ENCODE measurements at regions not wholly inside any gene's neighbourhood (a gene's known extent, or its start where the extent isn't known, plus 50 kb on each side); places are given as distances from the start of the nearest gene placed in this dataset.

DNA sequence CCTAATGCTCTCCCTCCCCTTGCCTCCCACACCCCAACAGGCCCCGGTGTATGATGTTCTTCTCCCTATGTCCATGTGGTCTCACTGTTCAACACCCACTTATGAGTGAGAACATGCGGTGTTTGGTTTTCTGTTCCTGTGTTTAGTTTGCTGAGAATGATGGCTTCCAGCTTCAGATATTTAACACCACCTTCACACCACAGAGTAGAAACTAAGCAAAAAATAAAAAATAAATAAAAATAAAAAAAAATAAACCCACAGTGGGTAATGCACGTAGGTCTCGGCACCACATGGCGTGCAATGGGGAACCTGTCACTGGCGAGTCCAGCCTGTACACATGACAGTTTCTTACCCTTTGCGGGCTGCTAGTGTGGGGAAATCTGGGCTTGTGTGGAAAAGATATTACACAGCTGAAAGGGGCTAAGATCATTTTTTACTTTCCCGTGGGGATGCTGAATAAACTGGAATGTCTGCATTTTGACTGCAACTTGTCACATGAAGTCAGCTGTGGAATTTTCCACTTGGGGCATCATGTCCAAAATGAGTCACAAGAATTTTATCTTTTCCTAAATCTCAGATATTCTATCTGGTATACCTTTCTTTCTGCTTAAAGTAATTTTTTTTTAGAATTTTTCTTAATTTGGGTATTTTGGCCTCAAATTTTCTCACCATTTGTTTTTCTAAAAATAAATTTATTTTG lies 170.5 kb downstream of the IRS2 start:
- TF ChIP-seq, protein P1, sequence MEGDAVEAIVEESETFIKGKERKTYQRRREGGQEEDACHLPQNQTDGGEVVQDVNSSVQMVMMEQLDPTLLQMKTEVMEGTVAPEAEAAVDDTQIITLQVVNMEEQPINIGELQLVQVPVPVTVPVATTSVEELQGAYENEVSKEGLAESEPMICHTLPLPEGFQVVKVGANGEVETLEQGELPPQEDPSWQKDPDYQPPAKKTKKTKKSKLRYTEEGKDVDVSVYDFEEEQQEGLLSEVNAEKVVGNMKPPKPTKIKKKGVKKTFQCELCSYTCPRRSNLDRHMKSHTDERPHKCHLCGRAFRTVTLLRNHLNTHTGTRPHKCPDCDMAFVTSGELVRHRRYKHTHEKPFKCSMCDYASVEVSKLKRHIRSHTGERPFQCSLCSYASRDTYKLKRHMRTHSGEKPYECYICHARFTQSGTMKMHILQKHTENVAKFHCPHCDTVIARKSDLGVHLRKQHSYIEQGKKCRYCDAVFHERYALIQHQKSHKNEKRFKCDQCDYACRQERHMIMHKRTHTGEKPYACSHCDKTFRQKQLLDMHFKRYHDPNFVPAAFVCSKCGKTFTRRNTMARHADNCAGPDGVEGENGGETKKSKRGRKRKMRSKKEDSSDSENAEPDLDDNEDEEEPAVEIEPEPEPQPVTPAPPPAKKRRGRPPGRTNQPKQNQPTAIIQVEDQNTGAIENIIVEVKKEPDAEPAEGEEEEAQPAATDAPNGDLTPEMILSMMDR (conservative IDR thresholded peaks at IDR 0.05): no peak
- no peak for TF ChIP-seq ZFX (IDR thresholded peaks at IDR 0.05)
- H3K27ac ChIP-seq: no peak overlapping the region

DNA sequence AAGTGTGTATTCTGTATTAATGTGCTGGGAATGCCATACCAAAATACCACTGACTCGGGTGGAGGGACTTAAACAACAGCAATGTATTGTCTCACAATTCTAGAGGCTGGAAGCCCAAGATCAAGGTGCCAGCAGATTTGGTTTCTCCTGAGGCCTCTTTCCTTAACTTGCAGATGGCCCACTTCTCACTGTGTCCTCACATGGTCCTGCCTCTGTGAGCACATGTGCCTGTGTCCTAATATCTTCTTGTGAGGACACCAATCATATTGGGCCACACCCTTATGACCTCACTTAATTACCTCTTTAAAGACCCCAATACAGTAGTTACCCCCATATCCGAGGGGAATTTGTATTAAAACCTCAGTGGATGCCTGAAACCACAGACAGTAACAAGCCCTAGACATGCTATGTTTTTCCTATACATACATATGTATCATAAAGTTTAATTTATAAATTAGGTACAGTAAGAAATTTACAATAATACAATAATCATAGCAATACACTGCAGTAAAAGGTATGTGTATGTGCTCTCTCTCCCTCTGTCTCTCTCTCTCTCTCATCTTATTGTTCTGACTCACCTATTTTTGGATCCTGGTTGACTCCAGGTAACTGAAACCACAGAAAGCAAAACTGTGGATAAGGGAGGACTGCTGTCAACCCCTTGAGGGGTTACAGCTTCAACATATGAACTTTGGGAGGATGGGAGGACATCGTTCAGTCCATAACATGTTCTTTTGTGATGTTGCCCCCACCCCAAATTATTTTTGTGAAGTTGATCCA lies 174.3 kb downstream of the IRS2 start:
- no peak for TF ChIP-seq ZFX (IDR thresholded peaks at IDR 0.05)
- TF ChIP-seq, protein P1 (conservative IDR thresholded peaks at IDR 0.05): no peak
- no peak overlapping the region for H3K27ac ChIP-seq

DNA sequence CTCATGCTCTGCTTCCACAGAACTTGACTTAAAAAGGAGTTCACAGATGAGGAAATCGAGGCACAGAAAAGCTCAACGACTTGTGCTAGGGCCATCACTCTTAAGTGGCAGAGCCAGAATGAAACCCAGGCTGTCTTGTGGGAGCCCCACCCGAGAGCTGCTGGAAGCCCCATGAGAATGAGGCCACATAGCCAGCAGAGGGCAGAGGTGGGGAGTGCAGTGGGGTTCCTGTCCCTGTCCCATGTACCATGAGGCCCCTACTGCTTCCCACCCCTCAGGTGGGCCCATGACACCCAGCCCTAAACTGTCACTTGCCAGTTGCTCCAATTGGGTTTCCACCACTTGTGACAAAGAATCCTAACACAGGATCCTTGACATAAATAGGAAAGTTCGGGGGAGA lies 175.9 kb downstream of the IRS2 start:
- no peak for TF ChIP-seq ZFX (IDR thresholded peaks at IDR 0.05)
- TF ChIP-seq, protein P1 (conservative IDR thresholded peaks at IDR 0.05): peak; percentile 26
- no peak overlapping the region for H3K27ac ChIP-seq

DNA sequence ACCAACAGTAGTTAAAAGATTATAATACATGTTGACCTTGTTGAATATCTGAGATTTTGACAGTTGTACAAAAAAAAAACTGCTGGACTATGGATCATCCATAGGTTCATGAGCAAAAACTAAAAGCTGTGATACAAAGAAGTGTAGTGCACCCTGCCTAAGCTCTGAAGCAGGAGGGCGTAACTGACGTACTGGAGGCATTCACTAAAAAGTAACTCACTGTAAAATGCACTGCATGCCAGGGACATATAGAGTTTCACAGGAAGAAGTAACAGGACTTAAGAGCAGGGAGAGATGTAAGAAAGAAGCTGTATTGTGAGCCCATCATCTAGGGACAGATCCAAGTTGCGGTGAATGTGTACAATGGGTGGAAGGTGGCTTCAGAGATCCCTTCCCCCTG lies 177.9 kb downstream of the IRS2 start:
- H3K27ac ChIP-seq: no peak overlapping the region
- TF ChIP-seq, protein P1 (conservative IDR thresholded peaks at IDR 0.05): no peak
- TF ChIP-seq ZFX (IDR thresholded peaks at IDR 0.05): no peak

DNA sequence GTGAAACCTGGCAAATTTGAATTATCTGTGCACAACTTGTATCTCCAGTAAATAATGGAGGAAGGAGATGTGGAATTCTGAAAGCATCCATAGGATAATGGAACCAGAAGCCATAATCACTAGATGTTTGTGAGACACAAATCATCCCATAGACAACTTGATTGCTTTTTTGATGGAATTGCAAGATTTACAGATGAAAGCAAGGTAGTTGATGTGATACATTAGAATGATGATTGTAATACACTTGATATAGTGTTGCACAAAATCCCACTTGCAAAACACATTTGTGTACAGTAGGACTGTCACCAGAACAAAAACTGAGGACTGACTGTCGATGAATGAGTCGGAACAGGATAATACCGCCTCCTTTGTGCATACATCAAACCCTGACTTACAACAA lies 178.3 kb downstream of the IRS2 start:
- H3K27ac ChIP-seq: no peak overlapping the region
- TF ChIP-seq, protein P1 (conservative IDR thresholded peaks at IDR 0.05): no peak
- TF ChIP-seq ZFX (IDR thresholded peaks at IDR 0.05): no peak

DNA sequence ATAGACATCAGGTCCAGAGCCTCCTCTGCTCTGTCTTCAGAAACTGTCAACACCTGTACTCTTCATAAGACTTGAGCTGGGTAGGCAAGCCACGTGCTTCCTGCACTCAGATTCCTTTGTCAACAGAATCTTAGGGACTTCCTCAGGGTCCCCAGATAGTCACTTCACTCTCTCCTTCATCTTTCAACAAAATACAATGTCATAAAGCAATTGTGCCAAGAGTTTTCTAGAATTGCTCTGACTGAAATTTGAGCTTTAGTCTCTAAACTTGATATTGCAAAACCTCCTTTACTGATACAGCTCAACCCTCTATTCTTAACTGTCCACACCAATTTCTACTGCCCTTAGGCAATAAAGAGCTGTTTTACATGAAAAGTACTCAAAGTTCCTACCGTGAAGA lies 179.9 kb downstream of the IRS2 start:
- no peak for TF ChIP-seq ZFX (IDR thresholded peaks at IDR 0.05)
- TF ChIP-seq, protein P1 (conservative IDR thresholded peaks at IDR 0.05): no peak
- no peak overlapping the region for H3K27ac ChIP-seq

DNA sequence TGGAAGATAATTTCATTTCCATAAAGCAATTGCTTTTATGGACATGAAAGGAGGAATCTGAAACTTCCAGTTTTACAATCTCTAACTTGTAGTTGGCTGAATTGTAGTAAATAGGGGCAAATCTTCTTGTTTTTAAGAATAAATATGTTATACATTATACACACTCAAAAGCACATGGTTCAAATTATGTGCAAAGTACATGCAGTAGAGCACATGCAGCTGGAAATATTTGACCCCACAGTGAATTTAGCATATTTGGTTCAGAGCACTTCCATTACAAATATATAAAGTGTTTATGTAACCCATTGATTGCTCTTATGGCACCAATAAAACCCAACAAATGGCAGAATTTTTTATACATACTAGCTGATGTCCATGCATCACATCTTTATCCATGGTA lies 180.5 kb downstream of the IRS2 start:
- no peak overlapping the region for H3K27ac ChIP-seq
- TF ChIP-seq, protein P1 (conservative IDR thresholded peaks at IDR 0.05): no peak
- TF ChIP-seq ZFX (IDR thresholded peaks at IDR 0.05): no peak
